WTC11 (cell line): ENCODE measurements at regions not wholly inside any gene's neighbourhood (a gene's known extent, or its start where the extent isn't known, plus 50 kb on each side); places are given as distances from the start of the nearest gene placed in this dataset.

Experiments used
- ATAC-seq: fragments of 200-7000 bp; cut with Tn5 transposase; 2 replicates; pipeline ENCODE4 v1.10.0; 2021; ENCODE audit warnings: mild to moderate bottlenecking, moderate library complexity
- CTCF ChIA-PET: fragments of 300-600 bp; sonication (Branson Sonifier 250); formaldehyde crosslinking; loops from one replicate; lab custom pipeline; 2021; ENCODE audit warnings: antibody characterized with exemption; lab: Charles Lee
- POLR2A ChIA-PET: fragments of 350-600 bp; sonication (Branson Sonifier 250); formaldehyde crosslinking; loops from one replicate; lab custom pipeline; 2021; ENCODE audit warnings: antibody characterized with exemption; lab: Charles Lee
- DNase-seq: peaks from one replicate; pipeline ENCODE4 v3.0.0; 2021; ENCODE audit warnings: low spot score
- H3K27ac Mint-ChIP-seq: 2 replicates; pipeline ENCODE4 v1.8.0; 2021; ENCODE audit warnings: mixed read lengths
- H3K27me3 Mint-ChIP-seq: 2 replicates; pipeline ENCODE4 v1.8.0; 2021; ENCODE audit warnings: low read depth, mild to moderate bottlenecking, moderate library complexity, mixed read lengths
- H3K36me3 Mint-ChIP-seq: 2 replicates; pipeline ENCODE4 v1.8.0; 2021; ENCODE audit warnings: mixed read lengths
- H3K4me1 Mint-ChIP-seq: 2 replicates; pipeline ENCODE4 v1.8.0; 2022; ENCODE audit warnings: mixed read lengths
- H3K4me3 Mint-ChIP-seq: 2 replicates; pipeline ENCODE4 v1.8.0; 2021; ENCODE audit warnings: mild to moderate bottlenecking, moderate library complexity, mixed read lengths
- H3K9me3 Mint-ChIP-seq: 2 replicates; pipeline ENCODE4 v1.8.0; 2021; ENCODE audit warnings: mixed read lengths
- ATF1 ChIP-seq: sonication (generic); formaldehyde crosslinking; IDR thresholded peaks from 2 replicates; pipeline ENCODE4 v1.8.1; 2023; ENCODE audit warnings: mild to moderate bottlenecking, moderate library complexity, missing genetic modification reagents
- FOXP1 ChIP-seq: sonication (generic); formaldehyde crosslinking; IDR thresholded peaks from 2 replicates; pipeline ENCODE4 v1.8.0; 2022; ENCODE audit warnings: missing genetic modification reagents, mild to moderate bottlenecking, moderate library complexity, borderline replicate concordance
- JAZF1 ChIP-seq: fragments of 250-450 bp; sonication (Bioruptor Pico); IDR thresholded peaks from 2 replicates; pipeline ENCODE4 v1.9.0; 2021; ENCODE audit warnings: moderate library complexity, mild to moderate bottlenecking, inconsistent platforms
- NR1H2 ChIP-seq: sonication (generic); formaldehyde crosslinking; IDR thresholded peaks from 2 replicates; pipeline ENCODE4 v1.9.0; 2021; ENCODE audit warnings: mild to moderate bottlenecking, moderate library complexity, missing genetic modification reagents
- PRRX2 ChIP-seq: fragments of 250-450 bp; sonication (Bioruptor Pico); IDR thresholded peaks from 2 replicates; pipeline ENCODE4 v1.8.0; 2021; ENCODE audit warnings: mild to moderate bottlenecking
- TP53 ChIP-seq: sonication (generic); formaldehyde crosslinking; IDR thresholded peaks from 2 replicates; pipeline ENCODE4 v1.8.1; 2023; ENCODE audit warnings: mild to moderate bottlenecking, missing genetic modification reagents
- TF ChIP-seq, protein P1 (sequence below): sonication (generic); formaldehyde crosslinking; IDR thresholded peaks from 2 replicates; pipeline ENCODE4 v1.8.0; 2022; ENCODE audit warnings: missing genetic modification reagents
- TF ChIP-seq, protein P2 (sequence below): fragments of 250-450 bp; sonication (Bioruptor Pico); IDR thresholded peaks from 2 replicates; pipeline ENCODE4 v2.1.2; 2022; ENCODE audit warnings: mild to moderate bottlenecking, moderate library complexity
- TF ChIP-seq, protein P3 (sequence below): sonication (generic); formaldehyde crosslinking; IDR thresholded peaks from 2 replicates; pipeline ENCODE4 v1.8.1; 2022; ENCODE audit warnings: mild to moderate bottlenecking, moderate library complexity, missing genetic modification reagents
- TF ChIP-seq, protein P4 (sequence below): fragments of 250-450 bp; sonication (Bioruptor Pico); IDR thresholded peaks from 2 replicates; pipeline ENCODE4 v1.8.0; 2021; ENCODE audit warnings: mild to moderate bottlenecking
- TF ChIP-seq, protein P5 (sequence below): sonication (generic); formaldehyde crosslinking; IDR thresholded peaks from 2 replicates; pipeline ENCODE4 v1.8.1; 2023; ENCODE audit warnings: mild to moderate bottlenecking, missing genetic modification reagents

DNA sequence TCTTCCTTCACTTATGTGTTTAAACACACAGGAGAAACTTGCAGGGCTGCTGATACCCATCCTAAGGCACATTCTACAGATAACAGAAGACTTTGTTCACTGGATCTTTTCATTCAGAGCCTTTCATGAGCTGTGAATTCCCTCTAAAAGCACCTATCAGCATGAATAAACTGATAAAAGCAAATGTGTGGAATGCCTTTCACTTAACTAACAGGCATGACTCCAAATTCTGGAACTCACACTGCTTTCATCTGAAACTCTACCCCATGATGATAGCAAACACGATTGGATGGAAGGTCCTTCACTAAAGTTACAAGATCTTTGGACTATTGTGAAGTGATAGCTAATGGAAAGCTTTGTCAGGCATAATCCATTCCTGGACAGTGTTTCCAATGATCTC, 457.3 kb downstream of the EFNB2 start:
- no peak for ATAC-seq
- ChIA-PET POLR2A (interaction anchor here (0.5 kb wide), 1 partner anchor 1818 kb away, joined by 3 read pairs; no protein-coding TSS in a partner anchor), CTCF (no interaction called here)
- H3K36me3 Mint-ChIP-seq = peaks cover 10% of the 10 kb centered on the region
- no peak for DNase-seq
- H3K27me3 Mint-ChIP-seq = no peaks in the 10 kb centered on the region
- no peak overlapping the region for H3K4me3 Mint-ChIP-seq
- no peak overlapping the region for H3K27ac Mint-ChIP-seq
- TF ChIP-seq, protein P1, sequence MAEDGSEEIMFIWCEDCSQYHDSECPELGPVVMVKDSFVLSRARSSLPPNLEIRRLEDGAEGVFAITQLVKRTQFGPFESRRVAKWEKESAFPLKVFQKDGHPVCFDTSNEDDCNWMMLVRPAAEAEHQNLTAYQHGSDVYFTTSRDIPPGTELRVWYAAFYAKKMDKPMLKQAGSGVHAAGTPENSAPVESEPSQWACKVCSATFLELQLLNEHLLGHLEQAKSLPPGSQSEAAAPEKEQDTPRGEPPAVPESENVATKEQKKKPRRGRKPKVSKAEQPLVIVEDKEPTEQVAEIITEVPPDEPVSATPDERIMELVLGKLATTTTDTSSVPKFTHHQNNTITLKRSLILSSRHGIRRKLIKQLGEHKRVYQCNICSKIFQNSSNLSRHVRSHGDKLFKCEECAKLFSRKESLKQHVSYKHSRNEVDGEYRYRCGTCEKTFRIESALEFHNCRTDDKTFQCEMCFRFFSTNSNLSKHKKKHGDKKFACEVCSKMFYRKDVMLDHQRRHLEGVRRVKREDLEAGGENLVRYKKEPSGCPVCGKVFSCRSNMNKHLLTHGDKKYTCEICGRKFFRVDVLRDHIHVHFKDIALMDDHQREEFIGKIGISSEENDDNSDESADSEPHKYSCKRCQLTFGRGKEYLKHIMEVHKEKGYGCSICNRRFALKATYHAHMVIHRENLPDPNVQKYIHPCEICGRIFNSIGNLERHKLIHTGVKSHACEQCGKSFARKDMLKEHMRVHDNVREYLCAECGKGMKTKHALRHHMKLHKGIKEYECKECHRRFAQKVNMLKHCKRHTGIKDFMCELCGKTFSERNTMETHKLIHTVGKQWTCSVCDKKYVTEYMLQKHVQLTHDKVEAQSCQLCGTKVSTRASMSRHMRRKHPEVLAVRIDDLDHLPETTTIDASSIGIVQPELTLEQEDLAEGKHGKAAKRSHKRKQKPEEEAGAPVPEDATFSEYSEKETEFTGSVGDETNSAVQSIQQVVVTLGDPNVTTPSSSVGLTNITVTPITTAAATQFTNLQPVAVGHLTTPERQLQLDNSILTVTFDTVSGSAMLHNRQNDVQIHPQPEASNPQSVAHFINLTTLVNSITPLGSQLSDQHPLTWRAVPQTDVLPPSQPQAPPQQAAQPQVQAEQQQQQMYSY = no peak
- peaks cover 10% of the 10 kb centered on the region for H3K4me1 Mint-ChIP-seq
- peaks cover 10% of the 10 kb centered on the region for H3K9me3 Mint-ChIP-seq

DNA sequence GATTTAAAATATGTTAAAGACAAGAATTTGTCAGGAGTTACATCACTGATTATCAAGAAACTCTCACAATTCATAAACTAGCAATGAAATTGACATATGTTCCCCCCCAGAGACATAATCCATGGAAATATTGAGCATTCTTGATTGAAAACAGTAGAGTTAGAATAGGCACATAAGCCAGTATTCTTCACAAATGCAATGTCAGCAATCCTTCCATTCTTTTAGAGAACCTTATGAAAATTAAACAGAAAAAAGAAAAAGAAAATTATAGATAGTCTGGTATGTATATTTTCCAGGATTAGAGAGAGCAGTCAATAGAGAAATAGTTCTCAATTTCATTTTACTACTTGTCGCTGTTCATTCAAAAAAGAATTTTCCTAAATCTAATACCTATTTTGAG, 458.4 kb downstream of the EFNB2 start:
- Mint-ChIP-seq H3K27me3 (no peaks in the 10 kb centered on the region), H3K36me3 (peaks cover 10% of the 10 kb centered on the region), H3K9me3 (peaks cover 10% of the 10 kb centered on the region), H3K4me1 (peaks cover 8% of the 10 kb centered on the region), H3K4me3 (no peak overlapping the region), H3K27ac (no peak overlapping the region)
- CTCF ChIA-PET = no interaction called here
- no peak for DNase-seq
- ATAC-seq = no peak
- POLR2A ChIA-PET = interaction anchor here (0.7 kb wide), 1 partner anchor 1656 kb away, joined by 3 read pairs; no protein-coding TSS in a partner anchor
- TF ChIP-seq, protein P2, sequence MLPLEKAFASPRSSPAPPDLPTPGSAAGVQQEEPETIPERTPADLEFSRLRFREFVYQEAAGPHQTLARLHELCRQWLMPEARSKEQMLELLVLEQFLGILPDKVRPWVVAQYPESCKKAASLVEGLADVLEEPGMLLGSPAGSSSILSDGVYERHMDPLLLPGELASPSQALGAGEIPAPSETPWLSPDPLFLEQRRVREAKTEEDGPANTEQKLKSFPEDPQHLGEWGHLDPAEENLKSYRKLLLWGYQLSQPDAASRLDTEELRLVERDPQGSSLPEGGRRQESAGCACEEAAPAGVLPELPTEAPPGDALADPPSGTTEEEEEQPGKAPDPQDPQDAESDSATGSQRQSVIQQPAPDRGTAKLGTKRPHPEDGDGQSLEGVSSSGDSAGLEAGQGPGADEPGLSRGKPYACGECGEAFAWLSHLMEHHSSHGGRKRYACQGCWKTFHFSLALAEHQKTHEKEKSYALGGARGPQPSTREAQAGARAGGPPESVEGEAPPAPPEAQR (CRISPR knock-in tag) = no peak
- TF ChIP-seq TP53 (CRISPR knock-in tag) = no peak
- TF ChIP-seq NR1H2 = no peak
- no peak for TF ChIP-seq FOXP1 (CRISPR knock-in tag)
- no peak for TF ChIP-seq PRRX2 (CRISPR knock-in tag)
- no peak for TF ChIP-seq JAZF1
- TF ChIP-seq, protein P3, sequence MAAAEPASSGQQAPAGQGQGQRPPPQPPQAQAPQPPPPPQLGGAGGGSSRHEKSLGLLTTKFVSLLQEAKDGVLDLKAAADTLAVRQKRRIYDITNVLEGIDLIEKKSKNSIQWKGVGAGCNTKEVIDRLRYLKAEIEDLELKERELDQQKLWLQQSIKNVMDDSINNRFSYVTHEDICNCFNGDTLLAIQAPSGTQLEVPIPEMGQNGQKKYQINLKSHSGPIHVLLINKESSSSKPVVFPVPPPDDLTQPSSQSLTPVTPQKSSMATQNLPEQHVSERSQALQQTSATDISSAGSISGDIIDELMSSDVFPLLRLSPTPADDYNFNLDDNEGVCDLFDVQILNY (CRISPR knock-in tag) = no peak

DNA sequence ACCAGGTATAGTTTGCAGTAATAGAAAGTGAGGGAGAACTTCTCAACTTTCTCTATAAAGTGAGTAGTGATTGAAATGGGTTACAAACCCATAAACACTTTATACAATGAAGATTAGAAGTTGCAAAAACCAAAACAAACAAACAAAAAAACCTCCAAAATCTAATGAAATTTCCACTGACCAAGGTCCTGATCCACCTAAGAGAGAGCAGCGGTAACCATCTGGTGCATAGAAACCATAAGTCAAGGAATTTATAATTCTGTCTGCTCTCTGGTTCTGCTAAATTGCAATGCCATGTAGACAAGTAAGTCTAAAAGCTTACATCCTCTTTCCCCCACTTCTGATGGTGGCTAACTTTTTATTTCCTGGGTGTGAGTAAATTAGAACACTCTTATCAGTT, 463.4 kb downstream of the EFNB2 start:
- ChIA-PET CTCF (no interaction called here), POLR2A (no interaction called here)
- Mint-ChIP-seq H3K36me3 (peaks cover 3% of the 10 kb centered on the region; the same call in 1 of the 2 replicates), H3K4me3 (no peak overlapping the region), H3K27ac (no peak overlapping the region), H3K27me3 (no peaks in the 10 kb centered on the region), H3K4me1 (peaks cover 15% of the 10 kb centered on the region), H3K9me3 (no peaks in the 10 kb centered on the region)
- TF ChIP-seq ATF1 (CRISPR knock-in tag) = no peak
- TF ChIP-seq, protein P4, sequence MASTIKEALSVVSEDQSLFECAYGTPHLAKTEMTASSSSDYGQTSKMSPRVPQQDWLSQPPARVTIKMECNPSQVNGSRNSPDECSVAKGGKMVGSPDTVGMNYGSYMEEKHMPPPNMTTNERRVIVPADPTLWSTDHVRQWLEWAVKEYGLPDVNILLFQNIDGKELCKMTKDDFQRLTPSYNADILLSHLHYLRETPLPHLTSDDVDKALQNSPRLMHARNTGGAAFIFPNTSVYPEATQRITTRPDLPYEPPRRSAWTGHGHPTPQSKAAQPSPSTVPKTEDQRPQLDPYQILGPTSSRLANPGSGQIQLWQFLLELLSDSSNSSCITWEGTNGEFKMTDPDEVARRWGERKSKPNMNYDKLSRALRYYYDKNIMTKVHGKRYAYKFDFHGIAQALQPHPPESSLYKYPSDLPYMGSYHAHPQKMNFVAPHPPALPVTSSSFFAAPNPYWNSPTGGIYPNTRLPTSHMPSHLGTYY (CRISPR knock-in tag) = no peak
- DNase-seq (no peak), ATAC-seq (no peak)

DNA sequence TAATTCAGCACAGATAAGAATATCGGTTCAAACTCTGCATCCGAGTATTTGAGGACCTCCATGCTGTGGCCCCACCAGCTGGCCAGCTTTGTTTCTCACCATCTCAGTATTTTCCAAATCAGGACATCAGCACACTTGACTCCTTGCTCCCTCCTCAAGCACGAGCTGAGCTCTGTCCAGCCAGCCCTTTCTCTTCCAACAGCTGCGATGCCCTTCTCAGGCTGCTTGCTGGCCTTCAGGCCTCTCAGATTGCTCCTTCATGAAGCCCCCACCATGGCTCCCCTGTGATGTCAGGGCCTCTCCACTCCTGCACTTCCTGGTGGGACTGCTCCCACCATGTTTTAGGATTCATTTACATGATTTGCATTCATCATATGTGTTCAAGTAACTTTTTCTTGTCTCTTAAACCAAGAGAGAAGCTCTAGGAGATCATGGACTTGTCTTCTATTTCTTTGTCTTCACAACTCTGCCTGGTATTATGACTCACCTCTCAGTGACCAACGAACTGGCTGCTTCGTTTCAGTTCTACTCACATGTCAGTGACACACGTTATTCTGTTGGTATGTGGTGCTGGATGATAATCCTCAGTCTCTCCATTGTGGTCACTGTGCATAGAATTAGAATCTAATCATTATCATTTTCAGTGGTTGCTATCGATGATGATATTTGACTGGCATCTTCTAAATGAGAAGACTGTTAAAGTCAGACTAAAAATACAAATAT, 471.7 kb downstream of the EFNB2 start:
- Mint-ChIP-seq H3K4me1 (no peaks in the 10 kb centered on the region), H3K4me3 (no peak overlapping the region), H3K36me3 (no peaks in the 10 kb centered on the region), H3K9me3 (no peaks in the 10 kb centered on the region), H3K27ac (no peak overlapping the region), H3K27me3 (no peaks in the 10 kb centered on the region)
- ATAC-seq = no peak
- TF ChIP-seq, protein P5, sequence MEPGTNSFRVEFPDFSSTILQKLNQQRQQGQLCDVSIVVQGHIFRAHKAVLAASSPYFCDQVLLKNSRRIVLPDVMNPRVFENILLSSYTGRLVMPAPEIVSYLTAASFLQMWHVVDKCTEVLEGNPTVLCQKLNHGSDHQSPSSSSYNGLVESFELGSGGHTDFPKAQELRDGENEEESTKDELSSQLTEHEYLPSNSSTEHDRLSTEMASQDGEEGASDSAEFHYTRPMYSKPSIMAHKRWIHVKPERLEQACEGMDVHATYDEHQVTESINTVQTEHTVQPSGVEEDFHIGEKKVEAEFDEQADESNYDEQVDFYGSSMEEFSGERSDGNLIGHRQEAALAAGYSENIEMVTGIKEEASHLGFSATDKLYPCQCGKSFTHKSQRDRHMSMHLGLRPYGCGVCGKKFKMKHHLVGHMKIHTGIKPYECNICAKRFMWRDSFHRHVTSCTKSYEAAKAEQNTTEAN (CRISPR knock-in tag) = no peak
- POLR2A ChIA-PET = no interaction called here
- no peak for DNase-seq
- CTCF ChIA-PET = no interaction called here
